Transverse colon (tissue), 4 donors: ENCODE measurements at regions not wholly inside any gene's neighbourhood (a gene's known extent, or its start where the extent isn't known, plus 50 kb on each side); places are given as distances from the start of the nearest gene placed in this dataset.

Source experiments
- DNase-seq: peaks from one replicate; pipeline ENCODE4 v3.0.0-alpha.2; 2019
- H3K27ac ChIP-seq, 4 donors: fragments of 200-600 bp; sonication (generic); 2 replicates each; pipeline ENCODE4 v1.5.1; 2016 to 2018; ENCODE audit warnings: inconsistent platforms in 4 of 4
- H3K27me3 ChIP-seq: fragments of 200-600 bp; sonication (generic); 2 replicates; pipeline ENCODE4 v1.5.1; 2017; ENCODE audit warnings: inconsistent platforms
- H3K36me3 ChIP-seq, 4 donors: fragments of 200-600 bp; sonication (generic); 2 replicates each; pipeline ENCODE4 v1.5.1; 2017 to 2019; ENCODE audit warnings: inconsistent platforms in 4 of 4
- H3K4me1 ChIP-seq, 4 donors: fragments of 200-600 bp; sonication (generic); 2 replicates each; pipeline ENCODE4 v1.5.1; 2017 to 2020; ENCODE audit warnings: inconsistent platforms in 4 of 4
- H3K4me3 ChIP-seq, 4 donors: fragments of 200-600 bp; sonication (generic); 1 replicate in 1 of 4; 2 replicates in 3 of 4; pipeline versions ENCODE4 v1.5.1 to v1.6.1; 2017 to 2019; ENCODE audit warnings: inconsistent platforms in 4 of 4
- H3K9me3 ChIP-seq, 2 donors: fragments of 200-600 bp; sonication (generic); 2 replicates each; pipeline ENCODE4 v1.5.1; 2017 to 2019; ENCODE audit warnings: inconsistent platforms in 2 of 2
- CTCF ChIP-seq, 5 experiments: fragments of 200-600 bp in 3 of 5; fragments of 450-650 bp in 2 of 5; sonication (generic) in 3 of 5; IDR thresholded peaks; 1 replicate in 2 of 5; 2 replicates in 3 of 5; pipeline ENCODE4 v1.5.1; 2016 to 2017; ENCODE audit warnings: antibody characterized with exemption in 5 of 5, inconsistent platforms in 3 of 5, mild to moderate bottlenecking in 2 of 5, moderate library complexity in 1 of 5
- EP300 ChIP-seq: sonication (generic); formaldehyde crosslinking; IDR thresholded peaks from one replicate; pipeline ENCODE4 v1.6.1; 2017; ENCODE audit warnings: antibody characterized with exemption, low read depth
- POLR2A ChIP-seq: fragments of 450-650 bp; IDR thresholded peaks from one replicate; pipeline ENCODE4 v1.6.1; 2016; ENCODE audit warnings: antibody characterized with exemption, mild to moderate bottlenecking, moderate library complexity
- POLR2AphosphoS5 ChIP-seq, 3 donors: sonication (generic); formaldehyde crosslinking; IDR thresholded peaks; one replicate each; pipeline ENCODE4 v1.6.1; 2016; ENCODE audit warnings: antibody characterized with exemption in 3 of 3
- WGBS, 2 donors: methylation state at CpG; one replicate each; pipeline ENCODE4 v1.1.5; 2018; ENCODE audit warnings: low coverage in 1 of 2; 5-methylcytosine and 5-hydroxymethylcytosine counted together
- in situ Hi-C, 4 donors: fragments of 200-750 bp; cut with MboI; loops; one replicate each; pipeline versions ENCODE4 v1.15.0 to v1.15.1; 2017; ENCODE audit warnings: low sequenced_read_pairs in 3 of 4, low pct_ligation_motif_present in 1 of 4, low pct_unique_long_range_greater_than_20kb in 1 of 4
- intact Hi-C: fragments of 100-400 bp; cut with DNase I; formaldehyde crosslinking; loops from one replicate; pipeline ENCODE4 v1.15.1; 2023; ENCODE audit warnings: low total_unique reads

GRCh38 chr3:20608054-20608738 lies 422.2 kb upstream of the SGO1 start:
- no peaks in the 10 kb centered on the region for H3K36me3 ChIP-seq
- DNase-seq = no peak
- H3K9me3 ChIP-seq = peaks cover 25 to 34% of the 10 kb centered on the region in 2 donors
- no peaks in the 10 kb centered on the region for H3K27me3 ChIP-seq
- 69% methylated on average over 5 of the region's 5 CpGs; no CpG with 5 or more reads in 1 of the 2 donors for WGBS, 2 donors
- in situ Hi-C loops (no loop called here), intact Hi-C loops (no loop called here)
- H3K4me1 ChIP-seq = no peaks in the 10 kb centered on the region
- no peak overlapping the region for H3K4me3 ChIP-seq
- H3K27ac ChIP-seq = no peak overlapping the region
- TF ChIP-seq EP300 (no peak), POLR2A (no peak)

GRCh38 chr3:20604659-20605058 lies 418.7 kb upstream of the SGO1 start:
- in situ Hi-C loops (no loop called here), intact Hi-C loops (no loop called here)
- Histone ChIP-seq H3K9me3 (peaks cover 10 to 12% of the 10 kb centered on the region in 2 donors), H3K27me3 (no peaks in the 10 kb centered on the region), H3K4me1 (no peaks in the 10 kb centered on the region), H3K36me3 (no peaks in the 10 kb centered on the region), H3K4me3 (no peak overlapping the region), H3K27ac (no peak overlapping the region)
- no peak for DNase-seq
- TF ChIP-seq EP300 (no peak), CTCF (IDR thresholded peaks at IDR 0.05) (no peak), POLR2AphosphoS5 (IDR thresholded peaks at IDR 0.05) (no peak), POLR2A (no peak)

- intact Hi-C loops = no loop called here
- 71% methylated on average over 5 of the region's 5 CpGs; no CpG with 5 or more reads in 1 of the 2 donors for WGBS, 2 donors
These were observed 403.3 kb upstream of the SGO1 start for GRCh38 chr3:20589275-20589674.

GRCh38 chr3:20588781-20589180 lies 402.8 kb upstream of the SGO1 start:
- in situ Hi-C loops (no loop called here), intact Hi-C loops (no loop called here)
- TF ChIP-seq EP300 (no peak), POLR2AphosphoS5 (IDR thresholded peaks at IDR 0.05) (no peak), POLR2A (no peak), CTCF (IDR thresholded peaks at IDR 0.05) (no peak)
- Histone ChIP-seq H3K36me3 (no peaks in the 10 kb centered on the region), H3K4me1 (no peaks in the 10 kb centered on the region), H3K27me3 (no peaks in the 10 kb centered on the region), H3K9me3 (peaks cover 0 to 6% of the 10 kb centered on the region in 2 donors), H3K27ac (no peak overlapping the region), H3K4me3 (no peak overlapping the region)
- DNase-seq = no peak
- WGBS, 2 donors = 82 to 93% methylated on average over 6 to 10 of the region's 10 CpGs

More at GRCh38 chr3:20589275-20589674, 403.3 kb upstream of the SGO1 start:
- H3K9me3 ChIP-seq = peaks cover 0 to 6% of the 10 kb centered on the region in 2 donors
- no peak for TF ChIP-seq POLR2AphosphoS5 (IDR thresholded peaks at IDR 0.05)
- TF ChIP-seq EP300 = no peak
- no peak for TF ChIP-seq POLR2A
- TF ChIP-seq CTCF (IDR thresholded peaks at IDR 0.05) = no peak
- H3K4me3 ChIP-seq = no peak overlapping the region
- no peak overlapping the region for H3K27ac ChIP-seq
- H3K36me3 ChIP-seq = no peaks in the 10 kb centered on the region
- in situ Hi-C loops = no loop called here
- no peaks in the 10 kb centered on the region for H3K27me3 ChIP-seq
- no peak for DNase-seq
- H3K4me1 ChIP-seq = no peaks in the 10 kb centered on the region

- in situ Hi-C loops (no loop called here), intact Hi-C loops (no loop called here)
- Histone ChIP-seq H3K9me3 (no peaks in the 10 kb centered on the region), H3K27ac (no peak overlapping the region), H3K36me3 (no peaks in the 10 kb centered on the region), H3K27me3 (no peaks in the 10 kb centered on the region), H3K4me3 (no peak overlapping the region), H3K4me1 (no peaks in the 10 kb centered on the region)
- no peak for DNase-seq
- TF ChIP-seq CTCF (IDR thresholded peaks at IDR 0.05) (no peak), EP300 (no peak), POLR2A (no peak), POLR2AphosphoS5 (IDR thresholded peaks at IDR 0.05) (no peak)
These were observed 397.6 kb upstream of the SGO1 start for GRCh38 chr3:20583648-20584047.
